ENCODE measurements at regions not wholly inside any gene's neighbourhood (a gene's known extent, or its start where the extent isn't known, plus 50 kb on each side); places are given as distances from the start of the nearest gene placed in this dataset.

DNA sequence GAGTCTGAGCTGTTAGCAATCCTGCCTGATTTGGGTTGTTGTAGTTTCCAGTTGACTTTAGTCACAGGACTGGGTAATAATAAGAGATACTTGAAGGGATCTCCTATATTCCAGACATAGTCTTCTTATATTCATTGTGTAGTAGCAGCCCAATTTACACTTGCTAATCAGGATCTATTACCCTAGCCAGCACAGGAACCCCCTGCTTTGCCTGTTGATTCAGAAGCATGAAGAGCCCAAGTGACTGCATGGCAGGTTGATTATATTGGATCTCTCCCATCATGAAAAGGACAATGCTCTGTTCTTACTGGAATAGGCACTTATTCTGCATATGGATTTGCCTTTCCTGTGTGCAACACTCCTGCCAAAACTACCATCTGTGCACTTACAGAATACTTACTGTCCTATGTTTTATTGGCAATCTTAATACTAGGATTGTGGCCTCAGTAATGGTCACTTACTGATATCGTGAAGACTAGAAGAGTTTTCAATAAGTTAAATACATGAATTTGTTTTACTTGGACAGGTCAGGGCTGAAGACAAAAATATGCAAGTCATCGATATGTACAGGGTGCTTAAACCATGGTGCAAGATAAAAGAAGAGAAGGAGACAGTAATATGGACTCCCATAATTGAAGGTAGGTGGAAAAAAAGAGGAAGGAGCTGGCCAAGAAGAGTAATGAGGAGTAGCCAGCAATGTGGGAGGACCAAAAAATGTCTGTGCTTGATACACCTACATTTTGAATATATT is 304.1 kb downstream of the MCTP2 start:
- DNase-seq (ENCODE audit: low read depth in 2 of 2): no peak

DNA sequence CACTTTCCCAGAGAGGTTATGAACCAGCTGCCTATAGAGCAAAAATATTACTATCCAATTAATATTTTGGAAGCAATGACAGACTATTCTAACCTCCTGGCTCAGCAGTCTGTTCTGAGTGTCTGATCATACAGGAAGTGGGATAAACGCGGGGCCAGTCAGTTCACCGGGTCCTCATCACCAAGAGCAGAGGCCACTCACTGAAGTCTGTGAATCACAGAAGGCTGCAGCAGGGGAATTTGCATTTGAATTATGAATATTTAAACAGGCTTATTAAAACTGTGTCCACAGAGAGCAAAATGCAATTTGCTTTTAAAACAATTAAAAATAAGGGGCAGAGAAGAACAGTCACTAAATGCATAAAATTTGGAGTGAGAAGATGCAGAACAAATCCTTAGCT is 305.2 kb downstream of the MCTP2 start:
- no peak for DNase-seq (ENCODE audit: low read depth in 2 of 2)

GRCh38 chr15:94538280-94538679 is 306.9 kb downstream of the MCTP2 start:
- DNase-seq (ENCODE audit: low read depth in 2 of 2): no peak

DNA sequence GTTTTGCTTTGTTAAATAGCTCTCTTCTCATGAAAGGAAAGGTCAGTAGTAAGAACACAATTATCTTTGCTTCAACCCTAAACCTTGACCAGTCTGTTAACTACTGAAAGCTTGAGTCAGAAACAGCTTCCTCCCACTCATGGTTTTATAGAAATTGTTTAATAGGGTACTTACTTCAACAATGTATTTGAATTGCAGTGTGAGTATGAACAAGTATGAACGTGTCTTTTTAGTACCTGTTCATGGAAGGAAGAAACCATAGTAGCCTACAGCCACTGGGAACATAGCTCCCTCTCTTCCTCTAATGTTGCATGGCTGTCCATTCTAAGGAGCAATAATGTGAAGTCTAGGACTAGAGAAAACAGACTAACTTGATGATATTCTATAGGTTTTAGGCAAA is 311.0 kb downstream of the MCTP2 start:
- no peak for DNase-seq (ENCODE audit: low read depth in 2 of 2)

GRCh38 chr15:94546808-94547207 is 315.4 kb downstream of the MCTP2 start:
- DNase-seq (ENCODE audit: low read depth in 2 of 2): no peak

GRCh38 chr15:94547711-94548110 is 316.4 kb downstream of the MCTP2 start:
- DNase-seq (ENCODE audit: low read depth in 2 of 2): no peak

DNA sequence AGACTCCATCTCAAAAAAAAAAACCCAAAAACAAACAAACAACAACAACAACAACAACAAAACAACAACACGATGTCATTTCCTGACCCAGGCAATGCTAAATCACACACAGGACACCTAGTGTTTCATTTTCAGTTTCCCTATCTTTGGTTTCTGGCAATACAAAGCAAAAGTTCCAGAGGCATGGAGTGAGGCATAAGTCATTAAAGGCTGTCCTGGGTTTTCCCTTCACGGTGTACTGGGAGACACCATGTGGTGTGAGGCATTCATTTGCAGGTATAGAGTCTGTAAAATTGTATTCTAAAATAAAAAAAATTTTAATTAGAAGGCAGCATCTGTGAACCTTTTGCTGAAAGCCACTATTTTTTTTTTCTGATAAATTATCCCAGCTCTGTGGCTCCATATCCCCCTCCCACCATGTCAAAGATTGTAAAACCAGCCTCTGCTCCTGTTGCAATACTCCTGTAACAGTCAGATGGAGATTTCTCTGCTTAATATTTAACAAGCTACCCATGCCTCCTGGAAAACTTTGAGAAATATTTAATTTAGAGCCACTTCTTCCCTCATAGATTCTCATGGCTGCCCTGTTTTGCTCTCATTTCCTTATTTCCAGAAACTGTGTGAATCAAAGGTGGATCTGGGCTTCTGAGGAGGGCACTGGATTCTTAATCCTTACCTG is 324.6 kb downstream of the MCTP2 start:
- no peak for DNase-seq (ENCODE audit: low read depth in 2 of 2)

- DNase-seq (ENCODE audit: low read depth in 2 of 2): no peak
Observed at GRCh38 chr15:94561036-94561689, 329.8 kb downstream of the MCTP2 start.

DNA sequence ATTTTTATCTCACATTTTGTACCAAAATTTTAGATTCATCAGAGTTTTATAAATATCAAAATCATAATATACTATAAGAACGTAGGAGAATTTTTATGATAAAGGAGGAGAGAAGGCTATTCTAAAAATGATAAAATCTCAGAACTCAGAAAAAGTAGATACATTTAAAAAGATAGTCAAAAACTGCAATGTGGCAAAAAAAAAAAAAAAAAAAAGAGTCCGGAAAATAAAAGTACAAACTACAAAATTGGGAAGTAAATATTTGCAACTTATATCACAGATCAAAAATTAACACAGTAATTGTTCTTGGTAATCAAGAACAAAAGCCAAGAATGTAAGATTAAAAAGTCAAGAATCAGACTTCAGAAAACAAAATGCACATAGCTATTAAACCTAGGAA is 332.1 kb downstream of the MCTP2 start:
- no peak for DNase-seq (ENCODE audit: low read depth in 2 of 2)

DNA sequence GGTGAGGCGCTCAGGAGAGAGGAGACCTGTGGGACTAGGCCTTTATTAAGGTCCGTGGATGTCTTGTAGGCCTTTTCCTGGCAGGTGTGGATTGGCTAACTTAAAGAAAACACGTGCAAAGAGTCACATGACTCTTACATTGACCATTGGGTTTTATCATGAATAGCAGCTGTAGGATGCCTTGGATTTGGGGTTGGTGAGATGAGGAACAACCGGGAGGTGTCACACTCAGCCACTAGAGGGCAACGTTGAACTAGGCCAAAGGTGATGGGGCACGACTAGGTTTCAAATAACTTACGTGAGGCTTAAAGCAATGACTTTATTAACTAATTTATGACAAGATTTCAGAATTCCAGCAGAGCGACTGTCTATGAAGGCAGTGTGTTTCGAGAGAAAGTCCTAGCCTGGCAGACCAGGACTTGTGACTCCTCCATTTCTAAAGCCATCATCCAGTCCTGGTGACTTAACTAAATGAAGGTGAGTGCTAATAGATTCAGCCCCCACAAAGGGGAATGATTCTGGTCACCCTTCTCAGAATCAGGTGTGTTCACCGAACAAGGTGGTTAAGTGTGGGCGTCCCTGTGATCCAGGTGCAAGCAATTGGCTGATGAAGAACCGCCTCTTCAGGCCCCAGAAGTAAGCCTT is 345.6 kb downstream of the MCTP2 start:
- no peak for DNase-seq (ENCODE audit: low read depth in 2 of 2)

GRCh38 chr15:94579286-94579685 is 347.9 kb downstream of the MCTP2 start:
- no peak for DNase-seq (ENCODE audit: low read depth in 2 of 2)

DNA sequence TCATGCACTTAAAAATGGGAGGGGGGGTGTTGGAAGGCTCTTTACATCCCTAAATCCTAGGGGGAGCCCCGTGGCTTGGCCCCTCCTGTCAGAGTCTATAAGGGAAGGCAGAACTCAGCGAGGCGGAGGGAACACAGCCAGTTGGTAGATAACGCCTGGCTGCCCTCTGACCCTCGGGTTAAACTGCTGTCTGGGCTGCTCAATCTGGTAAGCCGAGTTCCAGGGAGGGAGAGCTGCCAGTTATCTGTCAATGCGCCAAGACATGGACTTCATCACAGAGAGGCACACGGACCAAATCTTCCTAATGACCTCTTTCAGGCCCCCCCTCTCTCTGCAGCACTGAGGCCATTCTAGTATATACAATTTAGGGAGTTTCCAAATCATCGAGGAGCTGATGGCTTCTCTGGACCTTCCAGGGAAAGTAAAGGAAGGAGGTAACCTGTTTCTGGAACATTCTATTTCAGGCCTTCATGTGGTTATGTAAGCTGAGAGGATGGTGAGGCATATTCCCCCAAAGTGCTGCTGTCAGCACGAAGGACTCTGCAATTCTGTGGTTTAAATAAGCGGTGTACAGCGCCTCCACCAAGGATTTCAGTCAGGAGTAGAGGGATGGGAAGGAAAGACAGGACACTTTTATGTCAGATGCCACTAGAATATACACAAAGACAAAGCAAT is 349.0 kb downstream of the MCTP2 start:
- no peak for DNase-seq (ENCODE audit: low read depth in 2 of 2)

- DNase-seq (ENCODE audit: low read depth in 2 of 2): no peak
Observed at GRCh38 chr15:94582368-94582767, 351.0 kb downstream of the MCTP2 start.

- DNase-seq (ENCODE audit: low read depth in 2 of 2): no peak
Observed at GRCh38 chr15:94584833-94585244, 353.5 kb downstream of the MCTP2 start.

DNA sequence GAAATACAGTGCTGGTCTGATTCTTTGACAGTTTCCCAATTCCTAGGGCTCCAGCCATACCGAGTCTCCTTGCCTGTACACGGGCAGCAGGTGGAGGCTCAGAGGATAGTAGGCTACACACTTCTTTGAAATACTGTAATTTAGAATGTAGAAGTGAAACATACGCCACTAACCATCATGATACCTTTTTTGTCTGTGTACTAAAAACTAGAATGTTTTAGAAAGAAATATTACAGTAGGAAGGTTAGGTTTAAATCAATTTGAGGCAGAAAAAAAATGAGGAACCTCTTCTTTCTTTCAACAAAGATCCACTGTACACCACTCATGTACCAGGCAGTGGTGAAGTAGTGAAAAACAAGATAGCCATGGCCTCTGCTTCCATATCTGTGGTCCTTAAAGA is 354.7 kb downstream of the MCTP2 start:
- DNase-seq (ENCODE audit: low read depth in 2 of 2): no peak

GRCh38 chr15:94587113-94587512 is 355.8 kb downstream of the MCTP2 start:
- DNase-seq (ENCODE audit: low read depth in 2 of 2): no peak

GRCh38 chr15:94588993-94589392 is 357.6 kb downstream of the MCTP2 start:
- no peak for DNase-seq (ENCODE audit: low read depth in 2 of 2)

- DNase-seq (ENCODE audit: low read depth in 2 of 2): no peak
Observed at GRCh38 chr15:94592495-94592894, 361.1 kb downstream of the MCTP2 start.

DNA sequence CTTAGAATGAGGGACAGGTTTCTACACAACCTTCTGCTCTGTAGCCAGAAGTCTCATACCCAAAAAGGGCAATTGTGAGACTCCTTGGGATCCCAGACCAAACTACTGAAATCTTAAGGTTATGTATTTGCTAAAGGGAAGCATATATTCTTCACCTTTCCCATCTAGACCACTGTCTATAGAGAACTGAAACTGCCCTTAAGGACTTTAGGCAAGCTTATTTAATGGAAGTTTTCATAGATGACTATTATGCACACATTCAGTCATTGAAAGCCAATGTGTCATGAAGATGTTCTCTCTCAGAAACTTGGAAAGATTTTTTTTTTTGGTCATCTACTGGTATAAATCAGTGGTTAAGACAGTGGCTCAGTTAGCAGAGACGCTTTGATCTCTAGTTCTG is 365.3 kb downstream of the MCTP2 start:
- no peak for DNase-seq (ENCODE audit: low read depth in 2 of 2)

DNA sequence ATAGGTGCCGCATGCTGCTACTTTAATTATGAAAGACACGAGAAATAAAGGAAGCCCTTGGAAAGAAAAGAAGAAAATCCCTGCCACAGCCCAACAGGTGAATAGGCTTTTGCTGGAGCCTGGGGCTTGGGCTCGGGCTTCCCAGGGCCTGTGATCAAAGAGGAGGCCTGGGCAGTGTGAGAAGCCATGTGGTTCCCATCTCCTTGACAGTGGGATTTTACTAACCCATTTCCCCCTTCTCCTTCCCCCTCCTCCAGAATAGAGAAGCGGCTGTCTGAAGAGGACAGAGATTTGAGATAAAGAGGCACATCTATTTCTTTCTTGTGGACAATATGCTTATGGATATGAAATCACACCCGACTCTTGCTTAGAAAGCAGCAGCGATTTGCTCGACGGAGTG is 369.1 kb downstream of the MCTP2 start:
- no peak for DNase-seq (ENCODE audit: low read depth in 2 of 2)

GRCh38 chr15:94602754-94603470 is 371.6 kb downstream of the MCTP2 start:
- no peak for DNase-seq (ENCODE audit: low read depth in 2 of 2)
